Memory B cell (primary cell): ENCODE measurements at regions not wholly inside any gene's neighbourhood (a gene's known extent, or its start where the extent isn't known, plus 50 kb on each side); places are given as distances from the start of the nearest gene placed in this dataset.

Experiments
- ATAC-seq: fragments of 150-1000 bp; cut with Tn5 transposase; 2 replicates; pipeline ENCODE4 v1.10.0; 2021; ENCODE audit warnings: low read depth, mild to moderate bottlenecking, moderate library complexity
- DNase-seq, 2 donors: peaks; one replicate each; pipeline ENCODE4 v3.0.0; 2022; ENCODE audit warnings: low spot score in 2 of 2
- H3K27ac Mint-ChIP-seq: one replicate; pipeline ENCODE4 v1.8.0; 2022; ENCODE audit warnings: mild to moderate bottlenecking, moderate library complexity, mixed read lengths
- H3K27me3 Mint-ChIP-seq: one replicate; pipeline ENCODE4 v1.8.0; 2022; ENCODE audit warnings: mixed read lengths
- H3K36me3 Mint-ChIP-seq: one replicate; pipeline ENCODE4 v1.8.0; 2022; ENCODE audit warnings: mild to moderate bottlenecking, mixed read lengths
- H3K4me1 Mint-ChIP-seq: one replicate; pipeline ENCODE4 v1.8.0; 2022; ENCODE audit warnings: mixed read lengths
- H3K4me3 Mint-ChIP-seq: one replicate; pipeline ENCODE4 v1.8.0; 2022; ENCODE audit warnings: mild to moderate bottlenecking, moderate library complexity, mixed read lengths
- H3K9me3 Mint-ChIP-seq: one replicate; pipeline ENCODE4 v1.8.0; 2022; ENCODE audit warnings: mixed read lengths

DNA sequence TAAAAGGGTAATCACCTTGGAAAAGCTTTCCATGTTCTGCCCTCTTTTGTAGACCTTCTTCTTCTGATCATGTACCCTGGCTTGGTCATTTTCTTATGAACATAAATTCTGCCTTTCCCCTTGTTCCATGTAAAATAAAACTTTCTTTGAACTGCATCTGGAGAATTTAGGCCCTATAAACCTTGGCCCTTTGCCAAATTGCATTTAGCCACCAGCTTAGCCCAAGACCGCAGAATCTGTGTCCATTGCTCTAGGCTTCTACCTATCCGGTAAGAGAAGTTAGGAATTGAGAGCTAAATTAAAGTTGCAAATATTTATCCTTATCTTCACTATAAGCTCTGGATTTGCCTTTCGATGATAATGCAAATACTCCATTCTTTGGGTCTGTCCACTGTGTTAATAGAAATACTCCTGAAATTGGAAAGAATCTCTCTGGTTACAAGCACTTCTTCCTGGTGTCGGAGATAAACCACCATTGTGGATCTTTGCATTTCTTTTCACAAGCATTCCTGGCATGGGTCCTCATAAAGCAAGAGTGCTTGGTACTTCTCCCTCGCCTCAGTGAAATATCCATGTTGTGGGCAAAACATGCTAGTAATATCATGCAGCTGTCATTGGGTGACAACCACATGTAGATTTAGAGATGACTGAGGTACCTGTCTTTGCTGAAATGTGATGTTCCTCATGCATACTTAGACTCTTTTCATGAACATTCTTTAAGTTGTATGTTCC, 698.0 kb upstream of the WWC1 start:
- DNase-seq (no peak), ATAC-seq (no peak)
- Mint-ChIP-seq H3K27me3 (no peaks in the 10 kb centered on the region), H3K4me1 (no peaks in the 10 kb centered on the region), H3K27ac (no peak overlapping the region), H3K4me3 (no peak overlapping the region), H3K9me3 (no peaks in the 10 kb centered on the region), H3K36me3 (no peaks in the 10 kb centered on the region)

DNA sequence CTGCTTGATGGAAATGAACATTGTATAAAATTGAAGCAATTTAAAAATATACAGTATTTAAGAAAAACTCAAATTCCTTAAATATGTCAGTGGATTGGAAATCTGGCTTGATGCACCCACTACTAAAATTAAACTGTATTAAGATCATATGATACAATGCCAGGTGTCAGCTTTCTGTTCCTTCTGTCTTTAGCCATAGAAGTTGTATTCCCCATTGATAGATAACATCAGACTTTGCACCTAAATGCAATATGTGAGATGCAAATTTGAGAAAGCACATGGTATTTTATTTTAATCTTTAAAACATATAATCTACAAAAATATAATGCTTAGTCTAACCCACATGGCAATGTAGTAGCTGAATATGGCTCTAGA, 697.4 kb upstream of the WWC1 start:
- H3K27me3 Mint-ChIP-seq: no peaks in the 10 kb centered on the region
- H3K9me3 Mint-ChIP-seq: no peaks in the 10 kb centered on the region
- no peak overlapping the region for H3K4me3 Mint-ChIP-seq
- DNase-seq (no peak), ATAC-seq (no peak)
- H3K4me1 Mint-ChIP-seq: no peaks in the 10 kb centered on the region
- no peaks in the 10 kb centered on the region for H3K36me3 Mint-ChIP-seq
- H3K27ac Mint-ChIP-seq: no peak overlapping the region

GRCh38 chr5:167594750-167595149, 696.7 kb upstream of the WWC1 start:
- no peaks in the 10 kb centered on the region for H3K4me1 Mint-ChIP-seq
- ATAC-seq: no peak
- H3K27ac Mint-ChIP-seq: no peak overlapping the region

GRCh38 chr5:167595196-167595595, 696.2 kb upstream of the WWC1 start:
- Mint-ChIP-seq H3K4me1 (no peaks in the 10 kb centered on the region), H3K36me3 (no peaks in the 10 kb centered on the region), H3K27me3 (no peaks in the 10 kb centered on the region), H3K4me3 (no peak overlapping the region), H3K9me3 (no peaks in the 10 kb centered on the region), H3K27ac (no peak overlapping the region)
- DNase-seq (no peak), ATAC-seq (no peak)

More at GRCh38 chr5:167594750-167595149, 696.7 kb upstream of the WWC1 start:
- no peaks in the 10 kb centered on the region for H3K9me3 Mint-ChIP-seq
- DNase-seq: no peak
- no peaks in the 10 kb centered on the region for H3K27me3 Mint-ChIP-seq
- no peaks in the 10 kb centered on the region for H3K36me3 Mint-ChIP-seq
- no peak overlapping the region for H3K4me3 Mint-ChIP-seq

GRCh38 chr5:167598166-167598565, 693.3 kb upstream of the WWC1 start:
- no peaks in the 10 kb centered on the region for H3K27me3 Mint-ChIP-seq
- no peaks in the 10 kb centered on the region for H3K36me3 Mint-ChIP-seq
- H3K4me1 Mint-ChIP-seq: no peaks in the 10 kb centered on the region
- DNase-seq (no peak), ATAC-seq (no peak)
- H3K9me3 Mint-ChIP-seq: peaks cover 2% of the 10 kb centered on the region
- H3K27ac Mint-ChIP-seq: no peak overlapping the region
- H3K4me3 Mint-ChIP-seq: no peak overlapping the region

- ATAC-seq: no peak
- H3K27me3 Mint-ChIP-seq: no peaks in the 10 kb centered on the region
- no peaks in the 10 kb centered on the region for H3K4me1 Mint-ChIP-seq
- no peak overlapping the region for H3K27ac Mint-ChIP-seq
- H3K36me3 Mint-ChIP-seq: no peaks in the 10 kb centered on the region
- peaks cover 2% of the 10 kb centered on the region for H3K9me3 Mint-ChIP-seq
- no peak overlapping the region for H3K4me3 Mint-ChIP-seq
- no peak for DNase-seq
Observed at GRCh38 chr5:167602067-167602466, 689.4 kb upstream of the WWC1 start.

GRCh38 chr5:167603135-167603534, 688.3 kb upstream of the WWC1 start:
- Mint-ChIP-seq H3K4me1 (no peaks in the 10 kb centered on the region), H3K27me3 (no peaks in the 10 kb centered on the region), H3K27ac (no peak overlapping the region), H3K4me3 (no peak overlapping the region), H3K9me3 (peaks cover 2% of the 10 kb centered on the region), H3K36me3 (no peaks in the 10 kb centered on the region)
- no peak for DNase-seq
- no peak for ATAC-seq

GRCh38 chr5:167608390-167609272, 682.8 kb upstream of the WWC1 start:
- DNase-seq: no peak
- no peak overlapping the region for H3K27ac Mint-ChIP-seq
- H3K4me1 Mint-ChIP-seq: no peaks in the 10 kb centered on the region
- no peaks in the 10 kb centered on the region for H3K9me3 Mint-ChIP-seq
- ATAC-seq: no peak
- no peaks in the 10 kb centered on the region for H3K36me3 Mint-ChIP-seq
- H3K4me3 Mint-ChIP-seq: no peak overlapping the region
- H3K27me3 Mint-ChIP-seq: no peaks in the 10 kb centered on the region

DNA sequence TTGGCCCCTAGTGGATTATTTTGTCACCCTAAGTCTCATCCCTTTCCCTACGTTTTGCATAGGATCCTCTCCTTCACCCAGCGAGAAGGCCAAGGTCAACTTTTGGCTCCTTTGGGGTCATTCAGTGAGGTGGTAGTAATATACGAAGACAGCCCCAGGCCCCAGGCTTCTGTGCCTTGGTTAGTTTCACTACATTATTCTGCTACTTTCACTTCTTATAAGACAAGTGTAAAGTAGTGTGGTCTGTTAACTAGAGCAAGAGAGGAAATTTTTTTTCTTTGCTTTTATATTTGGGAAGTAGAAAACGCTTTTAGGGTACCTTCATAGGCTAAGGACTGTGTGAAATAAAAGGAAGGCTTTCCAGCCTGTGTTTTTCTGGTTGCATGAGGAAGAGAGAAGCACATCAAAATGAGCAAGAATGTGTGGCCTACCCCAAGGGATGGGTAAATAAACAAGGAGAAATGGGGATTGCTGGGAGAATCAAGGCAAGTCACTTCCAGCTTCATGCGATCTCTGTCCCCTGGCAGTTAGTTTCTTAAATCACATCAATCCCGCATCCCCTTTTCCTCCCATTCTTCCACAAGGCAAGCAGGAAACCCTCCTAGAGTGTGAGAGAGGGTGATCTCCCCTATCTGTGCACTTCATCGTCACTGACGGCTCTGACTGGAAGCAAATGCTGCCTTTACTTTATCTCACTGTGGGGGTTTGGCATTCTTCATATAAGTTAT, 677.0 kb upstream of the WWC1 start:
- no peak for DNase-seq
- Mint-ChIP-seq H3K4me3 (no peak overlapping the region), H3K9me3 (no peaks in the 10 kb centered on the region), H3K27me3 (no peaks in the 10 kb centered on the region), H3K36me3 (no peaks in the 10 kb centered on the region), H3K4me1 (no peaks in the 10 kb centered on the region), H3K27ac (no peak overlapping the region)
- ATAC-seq: no peak

DNA sequence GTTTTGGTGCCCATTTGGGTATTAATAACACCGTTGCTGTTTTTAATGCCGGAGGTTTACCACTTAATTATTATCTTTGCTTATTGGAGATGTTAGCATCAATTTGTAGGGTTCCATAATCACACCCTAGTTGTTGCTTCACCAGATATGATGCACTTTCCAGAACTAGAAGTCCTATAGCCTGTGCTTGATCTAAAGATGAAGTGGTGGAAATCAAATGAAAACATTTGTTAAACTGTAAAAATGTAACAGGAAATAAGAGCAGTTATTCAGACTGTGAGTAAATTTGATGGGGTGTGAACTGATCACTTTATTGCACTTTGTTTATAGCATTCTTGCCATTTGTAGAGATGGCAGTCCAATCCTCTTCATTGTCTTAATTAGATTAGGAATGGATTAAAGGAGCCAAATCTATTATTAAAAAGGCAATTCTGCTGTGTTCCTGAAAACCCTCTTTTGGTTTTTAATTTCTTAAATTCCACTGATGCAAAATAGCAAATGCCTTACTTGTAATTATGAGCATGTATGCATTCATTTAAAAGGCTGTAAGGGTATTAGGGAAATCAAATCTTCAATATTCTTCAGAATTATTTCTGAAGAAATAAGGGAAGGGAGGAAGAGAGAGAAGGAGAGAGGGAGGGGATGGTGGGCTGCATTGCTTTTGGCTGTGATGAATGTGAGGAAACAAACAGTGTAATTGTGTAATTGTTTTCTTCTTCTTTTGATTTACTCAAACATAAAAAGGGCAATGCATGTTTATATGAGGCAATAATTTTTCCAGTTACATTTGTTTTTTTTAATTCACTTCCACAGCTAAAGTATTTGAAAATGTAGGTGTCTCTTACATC, 675.2 kb upstream of the WWC1 start:
- H3K4me3 Mint-ChIP-seq: no peak overlapping the region

GRCh38 chr5:167623354-167623753, 668.1 kb upstream of the WWC1 start:
- Mint-ChIP-seq H3K36me3 (no peaks in the 10 kb centered on the region), H3K4me1 (no peaks in the 10 kb centered on the region), H3K27me3 (no peaks in the 10 kb centered on the region), H3K9me3 (peaks cover 5% of the 10 kb centered on the region), H3K27ac (no peak overlapping the region), H3K4me3 (no peak overlapping the region)
- no peak for ATAC-seq
- no peak for DNase-seq

More for the DNA sequence above, 675.2 kb upstream of the WWC1 start:
- Mint-ChIP-seq H3K36me3 (no peaks in the 10 kb centered on the region), H3K4me1 (no peaks in the 10 kb centered on the region), H3K9me3 (peaks cover 1% of the 10 kb centered on the region), H3K27me3 (no peaks in the 10 kb centered on the region), H3K27ac (no peak overlapping the region)
- ATAC-seq (no peak), DNase-seq (no peak)

DNA sequence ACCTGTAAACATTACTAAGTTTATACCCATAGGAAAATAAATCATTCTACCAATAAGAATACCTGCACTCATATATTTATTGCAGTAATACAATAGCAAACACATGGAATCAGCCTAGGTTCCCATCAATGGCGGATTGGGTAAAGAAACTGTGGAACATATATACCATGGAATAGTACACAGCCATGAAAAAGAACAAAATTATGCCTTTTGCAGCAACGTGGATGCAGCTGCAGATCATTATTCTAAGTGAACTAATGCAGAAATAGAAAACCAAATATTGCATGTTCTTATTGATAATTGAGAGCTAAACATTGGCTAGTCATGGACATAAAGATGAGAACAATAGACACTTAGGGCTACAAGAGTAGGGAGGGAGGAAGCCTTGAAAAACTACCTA, 667.4 kb upstream of the WWC1 start:
- no peak for DNase-seq
- no peak overlapping the region for H3K27ac Mint-ChIP-seq
- H3K4me3 Mint-ChIP-seq: no peak overlapping the region
- H3K9me3 Mint-ChIP-seq: peaks cover 5% of the 10 kb centered on the region
- H3K27me3 Mint-ChIP-seq: no peaks in the 10 kb centered on the region
- no peak for ATAC-seq
- H3K36me3 Mint-ChIP-seq: no peaks in the 10 kb centered on the region
- no peaks in the 10 kb centered on the region for H3K4me1 Mint-ChIP-seq

DNA sequence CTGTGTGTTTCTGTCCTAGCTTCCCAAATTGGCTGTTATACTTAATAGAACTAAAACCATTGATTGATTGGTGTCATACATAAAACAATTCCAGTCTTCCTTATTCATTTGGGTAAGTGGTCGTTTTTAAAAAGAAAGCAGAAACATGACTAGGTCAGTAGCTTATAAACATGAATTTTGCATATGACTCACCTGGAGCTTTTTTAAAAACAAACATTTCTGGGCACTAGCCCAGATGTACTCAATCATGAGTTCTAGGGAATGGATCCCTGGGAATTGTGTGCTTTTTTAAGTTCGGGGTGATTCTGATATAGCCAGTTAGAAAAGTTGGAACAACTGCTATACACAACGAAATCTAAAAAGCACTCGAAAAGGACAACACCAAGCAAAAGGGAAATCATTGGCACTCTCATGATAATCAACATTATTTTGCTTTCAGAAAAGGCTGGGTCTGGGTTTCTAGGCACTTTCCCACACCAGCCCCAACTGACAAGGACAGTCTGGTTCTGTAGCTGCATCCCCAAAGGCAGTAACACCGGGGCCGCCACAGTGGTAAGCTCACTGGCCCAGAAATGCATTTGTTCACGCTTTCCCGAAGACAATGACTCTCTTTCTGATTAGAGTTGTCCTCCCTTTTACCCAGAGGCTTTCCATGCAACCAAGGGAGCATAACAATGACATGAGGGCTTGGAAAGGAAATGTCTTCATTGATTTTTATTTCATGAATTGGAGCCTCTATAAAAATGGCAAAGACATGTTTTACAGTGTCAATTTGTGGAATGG, 664.9 kb upstream of the WWC1 start:
- Mint-ChIP-seq H3K4me3 (no peak overlapping the region), H3K9me3 (peaks cover 3% of the 10 kb centered on the region), H3K27me3 (no peaks in the 10 kb centered on the region), H3K27ac (no peak overlapping the region), H3K4me1 (no peaks in the 10 kb centered on the region), H3K36me3 (no peaks in the 10 kb centered on the region)
- DNase-seq (no peak), ATAC-seq (no peak)
